ENCODE measurements at regions not wholly inside any gene's neighbourhood (a gene's known extent, or its start where the extent isn't known, plus 50 kb on each side); places are given as distances from the start of the nearest gene placed in this dataset.

DNA sequence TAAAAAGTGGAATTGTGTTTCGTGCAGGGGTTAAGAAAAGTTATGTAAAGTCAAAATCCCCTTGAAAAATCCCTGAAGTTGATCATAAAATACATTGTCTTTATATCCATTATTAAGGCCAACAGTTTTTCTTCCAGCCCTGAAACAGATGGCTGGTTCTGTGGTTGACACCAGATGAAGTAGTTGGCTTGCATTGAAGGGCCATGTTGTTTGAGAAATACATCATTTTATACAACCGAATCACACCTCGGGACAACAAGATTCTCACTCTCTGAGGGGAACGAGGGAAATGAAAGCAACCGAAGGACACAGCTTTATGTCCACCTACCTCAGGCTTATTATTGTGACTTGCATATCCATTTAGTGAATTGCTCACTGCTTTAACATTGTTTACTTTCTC is 126.0 kb upstream of the MITF start:
- no peak for TF ChIP-seq POLR2A (IDR thresholded peaks at IDR 0.05)
- TF ChIP-seq, protein P1, sequence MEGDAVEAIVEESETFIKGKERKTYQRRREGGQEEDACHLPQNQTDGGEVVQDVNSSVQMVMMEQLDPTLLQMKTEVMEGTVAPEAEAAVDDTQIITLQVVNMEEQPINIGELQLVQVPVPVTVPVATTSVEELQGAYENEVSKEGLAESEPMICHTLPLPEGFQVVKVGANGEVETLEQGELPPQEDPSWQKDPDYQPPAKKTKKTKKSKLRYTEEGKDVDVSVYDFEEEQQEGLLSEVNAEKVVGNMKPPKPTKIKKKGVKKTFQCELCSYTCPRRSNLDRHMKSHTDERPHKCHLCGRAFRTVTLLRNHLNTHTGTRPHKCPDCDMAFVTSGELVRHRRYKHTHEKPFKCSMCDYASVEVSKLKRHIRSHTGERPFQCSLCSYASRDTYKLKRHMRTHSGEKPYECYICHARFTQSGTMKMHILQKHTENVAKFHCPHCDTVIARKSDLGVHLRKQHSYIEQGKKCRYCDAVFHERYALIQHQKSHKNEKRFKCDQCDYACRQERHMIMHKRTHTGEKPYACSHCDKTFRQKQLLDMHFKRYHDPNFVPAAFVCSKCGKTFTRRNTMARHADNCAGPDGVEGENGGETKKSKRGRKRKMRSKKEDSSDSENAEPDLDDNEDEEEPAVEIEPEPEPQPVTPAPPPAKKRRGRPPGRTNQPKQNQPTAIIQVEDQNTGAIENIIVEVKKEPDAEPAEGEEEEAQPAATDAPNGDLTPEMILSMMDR (IDR thresholded peaks at IDR 0.05): no peak
